Urinary bladder (tissue), 3 donors: ENCODE measurements at regions not wholly inside any gene's neighbourhood (a gene's known extent, or its start where the extent isn't known, plus 50 kb on each side); places are given as distances from the start of the nearest gene placed in this dataset.
A peak's percentile ranks its signal among the peaks of the same experiment; 100 is the strongest.

ENCODE experiments used
- DNase-seq: peaks from one replicate; pipeline ENCODE4 v3.0.0-alpha.2; 2015; ENCODE audit errors: extremely low spot score
- H3K27ac ChIP-seq: one replicate; pipeline ENCODE4 v1.5.1; 2013; ENCODE audit warnings: low read depth, mild to moderate bottlenecking, moderate library complexity
- H3K36me3 ChIP-seq: one replicate; pipeline ENCODE4 v1.6.1; 2013; ENCODE audit warnings: mild to moderate bottlenecking, moderate library complexity; ENCODE audit not compliant: insufficient read depth
- H3K4me1 ChIP-seq: one replicate; pipeline ENCODE4 v1.6.1; 2013; ENCODE audit warnings: mild to moderate bottlenecking, moderate library complexity; ENCODE audit not compliant: insufficient read depth
- H3K4me3 ChIP-seq: one replicate; pipeline ENCODE4 v1.5.1; 2013; ENCODE audit warnings: low read depth, low read length
- WGBS: extraction: QIAGEN DNeasy Blood & Tissue Kit; methylation state at CpG from one replicate; pipeline ENCODE4 v1.1.7; 2013; 5-methylcytosine and 5-hydroxymethylcytosine counted together
- donor health status: healthy with polysubstance abuse.
- donor health status: healthy.

GRCh38 chr7:94161476-94161875 lies 157.3 kb upstream of the BET1 start:
- Histone ChIP-seq H3K36me3 (no peaks in the 10 kb centered on the region), H3K27ac (no peak overlapping the region), H3K4me1 (no peaks in the 10 kb centered on the region), H3K4me3 (no peak overlapping the region)
- 91% methylated on average over 6 of the region's 6 CpGs for WGBS
- DNase-seq = no peak

- H3K27ac ChIP-seq = no peak overlapping the region
- H3K36me3 ChIP-seq = no peaks in the 10 kb centered on the region
- 89% methylated on average over 4 of the region's 4 CpGs for WGBS
- H3K4me1 ChIP-seq = no peaks in the 10 kb centered on the region
- DNase-seq = no peak
- H3K4me3 ChIP-seq = no peak overlapping the region
Measured at GRCh38 chr7:94169682-94170081, 165.5 kb upstream of the BET1 start.

- Histone ChIP-seq H3K4me3 (no peak overlapping the region), H3K27ac (no peak overlapping the region), H3K4me1 (no peaks in the 10 kb centered on the region), H3K36me3 (no peaks in the 10 kb centered on the region)
- DNase-seq = no peak
Measured at GRCh38 chr7:94170836-94171235, 166.7 kb upstream of the BET1 start.

- DNase-seq = no peak
- Histone ChIP-seq H3K4me3 (no peak overlapping the region), H3K4me1 (no peaks in the 10 kb centered on the region), H3K36me3 (no peaks in the 10 kb centered on the region), H3K27ac (no peak overlapping the region)
- WGBS = 83% methylated on average over 2 of the region's 2 CpGs
Measured at GRCh38 chr7:94173436-94173835, 169.3 kb upstream of the BET1 start.

GRCh38 chr7:94174375-94174774 lies 170.2 kb upstream of the BET1 start:
- 82% methylated on average over 5 of the region's 5 CpGs for WGBS
- H3K36me3 ChIP-seq = no peaks in the 10 kb centered on the region
- H3K4me1 ChIP-seq = no peaks in the 10 kb centered on the region
- no peak overlapping the region for H3K27ac ChIP-seq
- no peak for DNase-seq
- H3K4me3 ChIP-seq = no peak overlapping the region

- no peak for DNase-seq
- Histone ChIP-seq H3K27ac (no peak overlapping the region), H3K4me3 (no peak overlapping the region), H3K36me3 (no peaks in the 10 kb centered on the region), H3K4me1 (no peaks in the 10 kb centered on the region)
- WGBS = 78% methylated on average over 2 of the region's 2 CpGs
Measured at GRCh38 chr7:94174956-94175355, 170.8 kb upstream of the BET1 start.

GRCh38 chr7:94176694-94177200 lies 172.6 kb upstream of the BET1 start:
- no peak for DNase-seq
- Histone ChIP-seq H3K36me3 (no peaks in the 10 kb centered on the region), H3K4me3 (no peak overlapping the region), H3K4me1 (no peaks in the 10 kb centered on the region), H3K27ac (no peak overlapping the region)
- 55% methylated on average over 4 of the region's 4 CpGs for WGBS

GRCh38 chr7:94177441-94177840 lies 173.3 kb upstream of the BET1 start:
- Histone ChIP-seq H3K4me3 (no peak overlapping the region), H3K4me1 (no peaks in the 10 kb centered on the region), H3K36me3 (no peaks in the 10 kb centered on the region), H3K27ac (no peak overlapping the region)
- WGBS = 78% methylated on average over 3 of the region's 3 CpGs
- DNase-seq = no peak

GRCh38 chr7:94178230-94178629 lies 174.1 kb upstream of the BET1 start:
- Histone ChIP-seq H3K27ac (no peak overlapping the region), H3K4me3 (no peak overlapping the region), H3K36me3 (no peaks in the 10 kb centered on the region), H3K4me1 (no peaks in the 10 kb centered on the region)
- no peak for DNase-seq
- 87% methylated on average over 3 of the region's 3 CpGs for WGBS

GRCh38 chr7:94179466-94179865 lies 175.3 kb upstream of the BET1 start:
- no peak for DNase-seq
- 90% methylated on average over 1 of the region's 1 CpG for WGBS

GRCh38 chr7:94182066-94182465 lies 177.9 kb upstream of the BET1 start:
- Histone ChIP-seq H3K4me3 (no peak overlapping the region), H3K27ac (no peak overlapping the region), H3K36me3 (no peaks in the 10 kb centered on the region), H3K4me1 (no peaks in the 10 kb centered on the region)
- DNase-seq = no peak
- WGBS = 92% methylated on average over 1 of the region's 1 CpG

More at GRCh38 chr7:94179466-94179865, 175.3 kb upstream of the BET1 start:
- H3K36me3 ChIP-seq = no peaks in the 10 kb centered on the region
- no peak overlapping the region for H3K27ac ChIP-seq
- H3K4me1 ChIP-seq = no peaks in the 10 kb centered on the region
- H3K4me3 ChIP-seq = no peak overlapping the region

- H3K4me3 ChIP-seq = no peak overlapping the region
- H3K36me3 ChIP-seq = no peaks in the 10 kb centered on the region
- DNase-seq = no peak
- no peak overlapping the region for H3K27ac ChIP-seq
- no peaks in the 10 kb centered on the region for H3K4me1 ChIP-seq
- WGBS = 84% methylated on average over 3 of the region's 3 CpGs
Measured at GRCh38 chr7:94182721-94183120, 178.6 kb upstream of the BET1 start.

GRCh38 chr7:94183289-94183749 lies 179.2 kb upstream of the BET1 start:
- peak; percentile 29 for DNase-seq
- H3K4me1 ChIP-seq = no peaks in the 10 kb centered on the region
- H3K27ac ChIP-seq = peak overlapping the region; percentile 32
- no peaks in the 10 kb centered on the region for H3K36me3 ChIP-seq
- 13% methylated on average over 2 of the region's 2 CpGs for WGBS
- no peak overlapping the region for H3K4me3 ChIP-seq

- Histone ChIP-seq H3K27ac (no peak overlapping the region), H3K4me3 (no peak overlapping the region), H3K36me3 (no peaks in the 10 kb centered on the region), H3K4me1 (no peaks in the 10 kb centered on the region)
- 77% methylated on average over 3 of the region's 3 CpGs for WGBS
- DNase-seq = no peak
Measured at GRCh38 chr7:94183891-94184290, 179.7 kb upstream of the BET1 start.

- H3K27ac ChIP-seq = no peak overlapping the region
- no peaks in the 10 kb centered on the region for H3K36me3 ChIP-seq
- 98% methylated on average over 2 of the region's 2 CpGs for WGBS
- DNase-seq = no peak
- H3K4me1 ChIP-seq = no peaks in the 10 kb centered on the region
- no peak overlapping the region for H3K4me3 ChIP-seq
Measured at GRCh38 chr7:94188350-94188749, 184.2 kb upstream of the BET1 start.
